HG03469 (cell line): ENCODE measurements at regions not wholly inside any gene's neighbourhood (a gene's known extent, or its start where the extent isn't known, plus 50 kb on each side); places are given as distances from the start of the nearest gene placed in this dataset.

Experiments used
- ATAC-seq: cut with Tn5 transposase; IDR thresholded peaks from one replicate; pipeline ENCODE4 v1.9.1; 2021; ENCODE audit warnings: mild to moderate bottlenecking, moderate library complexity, moderate number of reproducible peaks; ENCODE audit not compliant: unreplicated experiment

- ATAC-seq: no peak
Observed at GRCh38 chr1:110816945-110817344, 56.0 kb upstream of the CD53 start.

GRCh38 chr1:110811529-110811928, 61.4 kb upstream of the CD53 start:
- no peak for ATAC-seq

GRCh38 chr1:110800079-110800478, 72.9 kb upstream of the CD53 start:
- no peak for ATAC-seq

GRCh38 chr1:110798691-110799256, 74.2 kb upstream of the CD53 start:
- no peak for ATAC-seq

- no peak for ATAC-seq
Observed at GRCh38 chr1:110788673-110789072, 84.3 kb upstream of the CD53 start.

GRCh38 chr1:110787328-110788071, 85.4 kb upstream of the CD53 start:
- peak; percentile 46 for ATAC-seq

GRCh38 chr1:110786802-110787327, 86.1 kb upstream of the CD53 start:
- ATAC-seq: no peak

GRCh38 chr1:110785612-110786011, 87.3 kb upstream of the CD53 start:
- no peak for ATAC-seq

- no peak for ATAC-seq
Observed at GRCh38 chr1:110785055-110785454, 87.9 kb upstream of the CD53 start.

GRCh38 chr1:110783292-110783918, 89.5 kb upstream of the CD53 start:
- ATAC-seq: no peak

- ATAC-seq: no peak
Observed at GRCh38 chr1:110781525-110781924, 91.4 kb upstream of the CD53 start.

- no peak for ATAC-seq
Observed at GRCh38 chr1:110780600-110781484, 92.1 kb upstream of the CD53 start.

GRCh38 chr1:110779636-110780035, 93.3 kb upstream of the CD53 start:
- ATAC-seq: no peak

GRCh38 chr1:110778821-110779220, 94.1 kb upstream of the CD53 start:
- no peak for ATAC-seq

GRCh38 chr1:110777228-110777627, 95.7 kb upstream of the CD53 start:
- no peak for ATAC-seq

- no peak for ATAC-seq
Observed at GRCh38 chr1:110774398-110774797, 98.5 kb upstream of the CD53 start.

- ATAC-seq: no peak
Observed at GRCh38 chr1:110773813-110774212, 99.1 kb upstream of the KCNA3 start.

GRCh38 chr1:110771245-110772022, 96.7 kb upstream of the KCNA3 start:
- ATAC-seq: no peak

- no peak for ATAC-seq
Observed at GRCh38 chr1:110770832-110771231, 96.1 kb upstream of the KCNA3 start.

- ATAC-seq: no peak
Observed at GRCh38 chr1:110768605-110769004, 93.9 kb upstream of the KCNA3 start.
